Stomach smooth muscle (tissue), 2 donors: ENCODE measurements at regions not wholly inside any gene's neighbourhood (a gene's known extent, or its start where the extent isn't known, plus 50 kb on each side); places are given as distances from the start of the nearest gene placed in this dataset.

Experiments used
- H3K27ac ChIP-seq: one replicate; pipeline ENCODE4 v1.7.0; 2013; ENCODE audit warnings: mild to moderate bottlenecking, low read length, inconsistent platforms
- H3K27me3 ChIP-seq, 2 donors: one replicate each; pipeline ENCODE4 v1.7.0; 2013; ENCODE audit warnings: low read length in 2 of 2; ENCODE audit not compliant: insufficient read depth in 2 of 2, control insufficient read depth in 1 of 2
- H3K36me3 ChIP-seq, 2 donors: one replicate each; pipeline ENCODE4 v1.7.0; 2013; ENCODE audit warnings: low read length in 2 of 2; ENCODE audit not compliant: control insufficient read depth in 2 of 2, insufficient read depth in 2 of 2
- H3K4me1 ChIP-seq: one replicate; pipeline ENCODE4 v1.7.0; 2013; ENCODE audit warnings: low read length; ENCODE audit not compliant: control insufficient read depth, insufficient read depth
- H3K4me3 ChIP-seq, 2 donors: one replicate each; pipeline ENCODE4 v1.7.0; 2013; ENCODE audit warnings: low read length in 2 of 2
- H3K9ac ChIP-seq, 2 donors: one replicate each; pipeline ENCODE4 v1.7.0; 2013; ENCODE audit warnings: low read length in 2 of 2, mild to moderate bottlenecking in 1 of 2
- H3K9me3 ChIP-seq, 2 donors: one replicate each; pipeline ENCODE4 v1.7.0; 2013; ENCODE audit warnings: low read length in 2 of 2; ENCODE audit not compliant: control insufficient read depth in 2 of 2
- donor health status: healthy.
- donor health status: Pancreatic carcinoma.

- Histone ChIP-seq H3K4me3 (no peak overlapping the region), H3K36me3 (no peaks in the 10 kb centered on the region), H3K4me1 (no peaks in the 10 kb centered on the region), H3K9ac (no peak overlapping the region), H3K27me3 (no peaks in the 10 kb centered on the region), H3K9me3 (no peaks in the 10 kb centered on the region), H3K27ac (no peak overlapping the region)
Measured at GRCh38 chr1:60930130-60930529, 152.2 kb upstream of the NFIA start.

DNA sequence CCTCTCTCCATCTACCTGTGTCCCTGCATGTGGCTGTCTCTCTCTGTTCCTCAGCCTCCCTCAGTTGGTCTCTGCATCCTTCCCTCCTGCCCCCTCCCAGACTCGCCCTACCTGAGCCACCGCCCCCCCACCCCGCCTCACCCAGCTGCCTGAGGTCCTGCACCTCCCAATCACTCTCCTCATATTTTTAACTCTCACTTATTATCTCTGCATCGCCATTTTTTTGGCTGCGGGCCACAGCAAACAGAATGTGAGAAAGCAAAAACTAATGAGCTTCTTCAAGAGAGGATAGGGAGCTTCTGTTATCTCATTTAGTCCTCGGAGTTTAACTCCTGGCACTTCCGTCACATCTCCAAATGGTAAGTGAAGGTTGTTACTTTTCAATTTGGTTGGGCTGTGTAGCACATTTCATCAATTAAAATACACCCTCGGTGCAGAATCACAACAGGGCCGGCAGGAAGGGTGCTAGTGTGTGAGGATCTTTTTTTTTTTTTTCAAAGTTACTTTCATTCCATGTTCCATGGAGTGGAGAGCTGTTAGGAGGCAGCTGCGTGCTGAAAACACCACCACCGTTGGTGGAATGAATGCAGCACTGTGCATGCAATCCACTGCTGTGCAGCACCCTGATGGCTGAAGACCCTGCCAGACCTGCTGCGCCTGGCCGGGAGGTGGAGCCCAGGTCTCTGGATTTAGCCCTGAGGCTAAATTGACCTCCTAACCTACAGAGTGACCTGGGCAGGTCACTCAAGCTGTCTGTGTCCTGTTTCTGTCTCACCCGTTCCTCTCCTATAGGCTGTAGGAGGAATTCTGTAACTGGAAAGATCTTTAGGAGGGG, 157.2 kb upstream of the NFIA start:
- Histone ChIP-seq H3K27ac (no peak overlapping the region), H3K4me1 (peaks cover 15% of the 10 kb centered on the region), H3K9ac (no peak overlapping the region), H3K36me3 (no peaks in the 10 kb centered on the region), H3K9me3 (no peaks in the 10 kb centered on the region), H3K27me3 (no peaks in the 10 kb centered on the region), H3K4me3 (no peak overlapping the region)

DNA sequence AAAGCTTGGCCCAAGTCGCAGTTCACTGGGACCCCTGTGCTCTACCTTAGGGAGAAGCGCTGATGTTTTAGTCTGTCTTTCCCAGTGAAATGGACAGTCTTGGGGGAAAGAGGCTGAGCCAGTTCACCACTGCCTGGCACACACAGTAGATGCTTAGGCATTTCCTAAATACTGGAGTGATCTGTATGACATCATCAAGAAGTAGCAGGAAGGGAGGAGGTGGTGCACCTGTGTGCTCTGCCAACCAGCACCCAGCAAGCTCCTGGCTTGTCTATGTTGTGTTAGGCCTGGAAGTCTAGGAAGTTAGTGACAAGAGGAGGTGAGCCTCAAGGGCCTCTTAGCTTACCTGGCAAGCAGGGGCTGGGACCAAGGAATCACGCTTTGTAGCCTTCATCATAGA, 158.2 kb upstream of the NFIA start:
- no peak overlapping the region for H3K27ac ChIP-seq

GRCh38 chr1:60923389-60924087, 158.8 kb upstream of the NFIA start:
- Histone ChIP-seq H3K36me3 (no peaks in the 10 kb centered on the region), H3K9me3 (no peaks in the 10 kb centered on the region), H3K27me3 (no peaks in the 10 kb centered on the region), H3K27ac (no peak overlapping the region), H3K9ac (no peak overlapping the region), H3K4me3 (no peak overlapping the region), H3K4me1 (peaks cover 15% of the 10 kb centered on the region)

More for the DNA sequence above, 158.2 kb upstream of the NFIA start:
- H3K4me1 ChIP-seq: peaks cover 15% of the 10 kb centered on the region
- no peaks in the 10 kb centered on the region for H3K36me3 ChIP-seq
- no peak overlapping the region for H3K9ac ChIP-seq
- no peaks in the 10 kb centered on the region for H3K9me3 ChIP-seq
- H3K27me3 ChIP-seq: no peaks in the 10 kb centered on the region
- H3K4me3 ChIP-seq: no peak overlapping the region

DNA sequence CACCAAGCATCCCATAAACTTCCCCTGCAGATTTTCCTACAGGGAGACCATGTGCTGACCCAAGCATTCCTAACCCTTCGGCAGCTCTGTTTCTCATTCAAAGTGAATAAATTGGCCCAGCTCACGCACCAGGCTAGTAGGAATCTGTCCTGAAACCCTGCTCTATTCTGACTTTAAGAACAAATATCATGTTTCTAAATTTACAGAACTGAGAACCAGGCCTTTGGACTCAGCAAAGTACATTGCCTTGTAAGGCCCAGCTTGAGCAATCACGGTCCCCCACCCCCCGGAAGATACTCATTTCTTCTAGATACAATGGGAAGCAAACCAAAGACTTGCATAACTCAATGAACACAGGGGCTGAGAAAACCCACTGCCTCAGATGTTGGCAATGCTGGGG, 160.1 kb upstream of the NFIA start:
- Histone ChIP-seq H3K4me1 (peaks cover 15% of the 10 kb centered on the region), H3K27me3 (no peaks in the 10 kb centered on the region), H3K9ac (no peak overlapping the region), H3K27ac (peak overlapping the region; percentile 18), H3K4me3 (no peak overlapping the region), H3K9me3 (no peaks in the 10 kb centered on the region), H3K36me3 (no peaks in the 10 kb centered on the region)

- no peaks in the 10 kb centered on the region for H3K27me3 ChIP-seq
- no peak overlapping the region for H3K27ac ChIP-seq
- no peaks in the 10 kb centered on the region for H3K9me3 ChIP-seq
- peaks cover 15% of the 10 kb centered on the region for H3K4me1 ChIP-seq
- no peak overlapping the region for H3K9ac ChIP-seq
- H3K36me3 ChIP-seq: no peaks in the 10 kb centered on the region
- H3K4me3 ChIP-seq: no peak overlapping the region
Measured at GRCh38 chr1:60921175-60921574, 161.2 kb upstream of the NFIA start.

DNA sequence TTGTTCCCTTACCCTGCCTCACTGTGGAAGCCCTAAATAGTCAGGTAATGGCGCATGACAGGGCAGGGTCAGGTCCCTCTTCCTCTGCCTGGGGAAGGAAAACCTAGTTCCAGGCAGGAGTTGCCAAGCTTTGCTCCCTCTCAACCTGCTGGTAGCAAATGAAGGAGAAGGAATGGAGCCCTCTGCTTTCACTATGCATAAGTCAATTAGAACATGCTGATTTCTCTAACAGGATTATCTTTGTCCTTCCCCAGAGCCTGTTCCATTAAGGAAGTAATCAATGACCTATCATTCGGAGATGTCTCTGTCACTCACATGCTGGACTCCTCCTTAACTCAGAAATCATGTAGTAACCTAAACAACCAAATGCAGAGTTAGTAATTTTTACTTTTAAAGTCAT, 161.8 kb upstream of the NFIA start:
- Histone ChIP-seq H3K36me3 (no peaks in the 10 kb centered on the region), H3K4me1 (peaks cover 15% of the 10 kb centered on the region), H3K27me3 (no peaks in the 10 kb centered on the region), H3K4me3 (no peak overlapping the region), H3K9ac (no peak overlapping the region), H3K27ac (no peak overlapping the region), H3K9me3 (no peaks in the 10 kb centered on the region)

- Histone ChIP-seq H3K4me1 (peaks cover 13% of the 10 kb centered on the region), H3K36me3 (no peaks in the 10 kb centered on the region), H3K27ac (no peak overlapping the region), H3K9ac (no peak overlapping the region), H3K4me3 (no peak overlapping the region), H3K9me3 (no peaks in the 10 kb centered on the region), H3K27me3 (no peaks in the 10 kb centered on the region)
Measured at GRCh38 chr1:60918867-60919266, 163.5 kb upstream of the NFIA start.

- no peaks in the 10 kb centered on the region for H3K4me1 ChIP-seq
Measured at GRCh38 chr1:60916906-60917305, 165.5 kb upstream of the NFIA start.

GRCh38 chr1:60916199-60916598, 166.2 kb upstream of the NFIA start:
- H3K9ac ChIP-seq: no peak overlapping the region
- no peaks in the 10 kb centered on the region for H3K36me3 ChIP-seq
- H3K4me1 ChIP-seq: no peaks in the 10 kb centered on the region
- no peak overlapping the region for H3K27ac ChIP-seq
- no peaks in the 10 kb centered on the region for H3K9me3 ChIP-seq
- no peaks in the 10 kb centered on the region for H3K27me3 ChIP-seq
- no peak overlapping the region for H3K4me3 ChIP-seq

More at GRCh38 chr1:60916906-60917305, 165.5 kb upstream of the NFIA start:
- no peaks in the 10 kb centered on the region for H3K27me3 ChIP-seq
- H3K36me3 ChIP-seq: no peaks in the 10 kb centered on the region
- no peak overlapping the region for H3K9ac ChIP-seq
- no peak overlapping the region for H3K4me3 ChIP-seq
- H3K27ac ChIP-seq: no peak overlapping the region
- no peaks in the 10 kb centered on the region for H3K9me3 ChIP-seq

- H3K4me3 ChIP-seq: no peak overlapping the region
- no peak overlapping the region for H3K27ac ChIP-seq
- H3K9me3 ChIP-seq: no peaks in the 10 kb centered on the region
- no peaks in the 10 kb centered on the region for H3K4me1 ChIP-seq
- H3K36me3 ChIP-seq: no peaks in the 10 kb centered on the region
- no peaks in the 10 kb centered on the region for H3K27me3 ChIP-seq
- no peak overlapping the region for H3K9ac ChIP-seq
Measured at GRCh38 chr1:60915441-60915840, 166.9 kb upstream of the NFIA start.
